GM23338 (cell line): ENCODE measurements at regions not wholly inside any gene's neighbourhood (a gene's known extent, or its start where the extent isn't known, plus 50 kb on each side); places are given as distances from the start of the nearest gene placed in this dataset.

Experiments used
- ATAC-seq: fragments of 200-7000 bp; cut with Tn5 transposase; 3 replicates; pipeline ENCODE4 v1.9.1; 2020
- DNase-seq: peaks from one replicate; pipeline ENCODE4 v3.0.0-alpha.2; 2015; ENCODE audit warnings: low spot score
- H2AFZ ChIP-seq: fragments of 200-600 bp; sonication (generic); 2 replicates; pipeline ENCODE4 v1.8.0; 2016; ENCODE audit warnings: antibody characterized with exemption, mild to moderate bottlenecking, moderate library complexity
- H3F3A ChIP-seq: fragments of 200-600 bp; sonication (generic); replicated peaks from 2 replicates; pipeline ENCODE4 v1.8.0; 2017; ENCODE audit warnings: antibody characterized with exemption, mixed run types, low read depth
- H3K27ac ChIP-seq: fragments of 200-600 bp; sonication (generic); 2 replicates; pipeline ENCODE4 v1.6.1; 2016; ENCODE audit warnings: low read depth
- H3K27me3 ChIP-seq: fragments of 200-600 bp; sonication (generic); 2 replicates; pipeline ENCODE4 v1.8.0; 2016; ENCODE audit warnings: mild to moderate bottlenecking, mixed run types, moderate library complexity; ENCODE audit not compliant: insufficient read depth
- H3K36me3 ChIP-seq: fragments of 200-600 bp; sonication (generic); 2 replicates; pipeline ENCODE4 v1.8.0; 2016; ENCODE audit warnings: mild to moderate bottlenecking; ENCODE audit not compliant: insufficient read depth
- H3K4me1 ChIP-seq: fragments of 200-600 bp; sonication (generic); 2 replicates; pipeline ENCODE4 v1.8.0; 2016; ENCODE audit warnings: mild to moderate bottlenecking, moderate library complexity; ENCODE audit not compliant: insufficient read depth
- H3K4me2 ChIP-seq: fragments of 200-600 bp; sonication (generic); 2 replicates; pipeline ENCODE4 v1.7.1; 2017; ENCODE audit warnings: mixed run types
- H3K4me3 ChIP-seq: fragments of 200-600 bp; sonication (generic); 2 replicates; pipeline ENCODE4 v1.6.1; 2016; ENCODE audit warnings: mixed run types
- H3K79me2 ChIP-seq: fragments of 200-600 bp; sonication (generic); replicated peaks from 2 replicates; pipeline ENCODE4 v1.8.0; 2017; ENCODE audit warnings: mild to moderate bottlenecking; ENCODE audit not compliant: insufficient read depth
- H3K9me2 ChIP-seq: fragments of 200-600 bp; sonication (generic); 2 replicates; pipeline ENCODE4 v1.8.0; 2017; ENCODE audit not compliant: insufficient read depth
- H4K20me1 ChIP-seq: fragments of 200-600 bp; sonication (generic); replicated peaks from 2 replicates; pipeline ENCODE4 v1.8.0; 2017; ENCODE audit warnings: mild to moderate bottlenecking; ENCODE audit not compliant: insufficient read depth
- H3K27ac Mint-ChIP-seq: 2 replicates; pipeline ENCODE4 v1.8.0; 2020; ENCODE audit warnings: inconsistent platforms, mild to moderate bottlenecking, moderate library complexity, mixed read lengths
- H3K27me3 Mint-ChIP-seq: 3 replicates; pipeline ENCODE4 v1.8.0; 2022; ENCODE audit warnings: low read depth, mild to moderate bottlenecking, moderate library complexity, mixed read lengths, inconsistent platforms; ENCODE audit not compliant: insufficient read depth, poor library complexity
- H3K36me3 Mint-ChIP-seq: 3 replicates; pipeline ENCODE4 v1.8.0; 2021; ENCODE audit warnings: low read depth, mild to moderate bottlenecking, inconsistent platforms, moderate library complexity, mixed read lengths
- H3K4me1 Mint-ChIP-seq: 3 replicates; pipeline ENCODE4 v1.8.0; 2020; ENCODE audit warnings: mild to moderate bottlenecking, inconsistent platforms, mixed read lengths
- H3K4me3 Mint-ChIP-seq: 3 replicates; pipeline ENCODE4 v1.8.0; 2021; ENCODE audit warnings: moderate library complexity, mild to moderate bottlenecking, inconsistent platforms, mixed read lengths
- H3K9me3 Mint-ChIP-seq: 3 replicates; pipeline ENCODE4 v1.8.0; 2020; ENCODE audit warnings: moderate library complexity, mild to moderate bottlenecking, inconsistent platforms, mixed read lengths
- CREB1 ChIP-seq: fragments of 250-450 bp; sonication (Bioruptor Pico); IDR thresholded peaks from 2 replicates; pipeline ENCODE4 v1.5.0; 2020; ENCODE audit warnings: low read depth, mild to moderate bottlenecking, moderate library complexity
- EZH2 ChIP-seq: fragments of 200-600 bp; sonication (generic); IDR thresholded peaks from one replicate; pipeline ENCODE4 v1.8.0; 2017; ENCODE audit warnings: antibody characterized with exemption, mild to moderate bottlenecking, low read depth; ENCODE audit not compliant: unreplicated experiment
- EZH2phosphoT487 ChIP-seq: fragments of 200-600 bp; sonication (generic); IDR thresholded peaks from one replicate; pipeline ENCODE4 v1.8.1; 2018; ENCODE audit warnings: antibody characterized with exemption; ENCODE audit not compliant: unreplicated experiment
- JUNB ChIP-seq: IDR thresholded peaks from one replicate; pipeline ENCODE4 v1.6.1; 2016; ENCODE audit warnings: antibody characterized with exemption; ENCODE audit not compliant: unreplicated experiment
- NANOG ChIP-seq: IDR thresholded peaks from 2 replicates; pipeline ENCODE4 v1.6.1; 2016; ENCODE audit warnings: antibody characterized with exemption, borderline replicate concordance
- POLR2AphosphoS5 ChIP-seq: IDR thresholded peaks from 2 replicates; pipeline ENCODE4 v1.6.1; 2016; ENCODE audit warnings: antibody characterized with exemption, low read depth
- STAT1 ChIP-seq: IDR thresholded peaks from one replicate; pipeline ENCODE4 v1.6.1; 2016; ENCODE audit warnings: antibody characterized with exemption; ENCODE audit not compliant: unreplicated experiment
- ZNF114 ChIP-seq: fragments of 250-450 bp; sonication (Bioruptor Pico); IDR thresholded peaks from 2 replicates; pipeline ENCODE4 v1.5.0; 2020; ENCODE audit warnings: mild to moderate bottlenecking, moderate library complexity
- ZNF331 ChIP-seq: fragments of 250-450 bp; sonication (Bioruptor Pico); IDR thresholded peaks from 2 replicates; pipeline ENCODE4 v1.5.0; 2020; ENCODE audit warnings: low read depth, mild to moderate bottlenecking, moderate library complexity
- TF ChIP-seq, protein P1 (sequence below): fragments of 250-450 bp; sonication (Bioruptor Pico); IDR thresholded peaks from 2 replicates; pipeline ENCODE4 v1.5.0; 2020; ENCODE audit warnings: mild to moderate bottlenecking, moderate library complexity
- TF ChIP-seq, protein P2 (sequence below): IDR thresholded peaks from 2 replicates; pipeline ENCODE4 v1.6.1; 2016; ENCODE audit warnings: antibody characterized with exemption
- TF ChIP-seq, protein P3 (sequence below): IDR thresholded peaks from one replicate; pipeline ENCODE4 v1.6.1; 2018; ENCODE audit warnings: antibody characterized with exemption; ENCODE audit not compliant: unreplicated experiment

DNA sequence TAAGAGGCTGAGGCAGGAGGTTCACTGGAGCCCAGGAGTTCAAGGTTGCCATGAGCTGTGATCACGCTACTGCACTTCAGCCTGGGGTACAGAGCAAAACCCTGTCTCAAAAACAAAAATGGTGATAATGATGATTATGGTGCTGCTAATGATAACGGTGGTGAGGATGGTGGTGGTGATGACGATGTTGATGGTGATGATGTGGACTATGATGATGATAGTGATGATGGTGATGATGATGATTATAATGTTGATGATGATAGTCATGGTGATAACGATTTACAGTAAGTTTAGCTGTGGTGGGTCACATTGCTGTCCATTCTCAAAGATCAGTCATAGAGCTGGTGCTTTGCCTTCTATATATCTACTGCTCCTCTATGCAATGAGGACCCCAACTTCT lies 1340.6 kb downstream of the UQCRFS1 start (continued):
- TF ChIP-seq, protein P1, sequence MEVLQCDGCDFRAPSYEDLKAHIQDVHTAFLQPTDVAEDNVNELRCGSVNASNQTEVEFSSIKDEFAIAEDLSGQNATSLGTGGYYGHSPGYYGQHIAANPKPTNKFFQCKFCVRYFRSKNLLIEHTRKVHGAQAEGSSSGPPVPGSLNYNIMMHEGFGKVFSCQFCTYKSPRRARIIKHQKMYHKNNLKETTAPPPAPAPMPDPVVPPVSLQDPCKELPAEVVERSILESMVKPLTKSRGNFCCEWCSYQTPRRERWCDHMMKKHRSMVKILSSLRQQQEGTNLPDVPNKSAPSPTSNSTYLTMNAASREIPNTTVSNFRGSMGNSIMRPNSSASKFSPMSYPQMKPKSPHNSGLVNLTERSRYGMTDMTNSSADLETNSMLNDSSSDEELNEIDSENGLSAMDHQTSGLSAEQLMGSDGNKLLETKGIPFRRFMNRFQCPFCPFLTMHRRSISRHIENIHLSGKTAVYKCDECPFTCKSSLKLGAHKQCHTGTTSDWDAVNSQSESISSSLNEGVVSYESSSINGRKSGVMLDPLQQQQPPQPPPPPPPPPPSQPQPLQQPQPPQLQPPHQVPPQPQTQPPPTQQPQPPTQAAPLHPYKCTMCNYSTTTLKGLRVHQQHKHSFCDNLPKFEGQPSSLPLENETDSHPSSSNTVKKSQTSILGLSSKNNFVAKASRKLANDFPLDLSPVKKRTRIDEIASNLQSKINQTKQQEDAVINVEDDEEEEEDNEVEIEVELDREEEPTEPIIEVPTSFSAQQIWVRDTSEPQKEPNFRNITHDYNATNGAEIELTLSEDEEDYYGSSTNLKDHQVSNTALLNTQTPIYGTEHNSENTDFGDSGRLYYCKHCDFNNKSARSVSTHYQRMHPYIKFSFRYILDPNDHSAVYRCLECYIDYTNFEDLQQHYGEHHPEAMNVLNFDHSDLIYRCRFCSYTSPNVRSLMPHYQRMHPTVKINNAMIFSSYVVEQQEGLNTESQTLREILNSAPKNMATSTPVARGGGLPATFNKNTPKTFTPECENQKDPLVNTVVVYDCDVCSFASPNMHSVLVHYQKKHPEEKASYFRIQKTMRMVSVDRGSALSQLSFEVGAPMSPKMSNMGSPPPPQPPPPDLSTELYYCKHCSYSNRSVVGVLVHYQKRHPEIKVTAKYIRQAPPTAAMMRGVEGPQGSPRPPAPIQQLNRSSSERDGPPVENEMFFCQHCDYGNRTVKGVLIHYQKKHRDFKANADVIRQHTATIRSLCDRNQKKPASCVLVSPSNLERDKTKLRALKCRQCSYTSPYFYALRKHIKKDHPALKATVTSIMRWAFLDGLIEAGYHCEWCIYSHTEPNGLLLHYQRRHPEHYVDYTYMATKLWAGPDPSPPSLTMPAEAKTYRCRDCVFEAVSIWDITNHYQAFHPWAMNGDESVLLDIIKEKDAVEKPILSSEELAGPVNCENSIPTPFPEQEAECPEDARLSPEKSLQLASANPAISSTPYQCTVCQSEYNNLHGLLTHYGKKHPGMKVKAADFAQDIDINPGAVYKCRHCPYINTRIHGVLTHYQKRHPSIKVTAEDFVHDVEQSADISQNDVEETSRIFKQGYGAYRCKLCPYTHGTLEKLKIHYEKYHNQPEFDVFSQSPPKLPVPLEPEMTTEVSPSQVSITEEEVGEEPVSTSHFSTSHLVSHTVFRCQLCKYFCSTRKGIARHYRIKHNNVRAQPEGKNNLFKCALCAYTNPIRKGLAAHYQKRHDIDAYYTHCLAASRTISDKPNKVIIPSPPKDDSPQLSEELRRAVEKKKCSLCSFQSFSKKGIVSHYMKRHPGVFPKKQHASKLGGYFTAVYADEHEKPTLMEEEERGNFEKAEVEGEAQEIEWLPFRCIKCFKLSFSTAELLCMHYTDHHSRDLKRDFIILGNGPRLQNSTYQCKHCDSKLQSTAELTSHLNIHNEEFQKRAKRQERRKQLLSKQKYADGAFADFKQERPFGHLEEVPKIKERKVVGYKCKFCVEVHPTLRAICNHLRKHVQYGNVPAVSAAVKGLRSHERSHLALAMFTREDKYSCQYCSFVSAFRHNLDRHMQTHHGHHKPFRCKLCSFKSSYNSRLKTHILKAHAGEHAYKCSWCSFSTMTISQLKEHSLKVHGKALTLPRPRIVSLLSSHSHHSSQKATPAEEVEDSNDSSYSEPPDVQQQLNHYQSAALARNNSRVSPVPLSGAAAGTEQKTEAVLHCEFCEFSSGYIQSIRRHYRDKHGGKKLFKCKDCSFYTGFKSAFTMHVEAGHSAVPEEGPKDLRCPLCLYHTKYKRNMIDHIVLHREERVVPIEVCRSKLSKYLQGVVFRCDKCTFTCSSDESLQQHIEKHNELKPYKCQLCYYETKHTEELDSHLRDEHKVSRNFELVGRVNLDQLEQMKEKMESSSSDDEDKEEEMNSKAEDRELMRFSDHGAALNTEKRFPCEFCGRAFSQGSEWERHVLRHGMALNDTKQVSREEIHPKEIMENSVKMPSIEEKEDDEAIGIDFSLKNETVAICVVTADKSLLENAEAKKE (CRISPR knock-in tag) = no peak
- TF ChIP-seq EZH2 (no peak), JUNB (no peak), CREB1 (CRISPR knock-in tag) (no peak), ZNF114 (CRISPR knock-in tag) (no peak), STAT1 (no peak), NANOG (no peak)
- TF ChIP-seq, protein P2, sequence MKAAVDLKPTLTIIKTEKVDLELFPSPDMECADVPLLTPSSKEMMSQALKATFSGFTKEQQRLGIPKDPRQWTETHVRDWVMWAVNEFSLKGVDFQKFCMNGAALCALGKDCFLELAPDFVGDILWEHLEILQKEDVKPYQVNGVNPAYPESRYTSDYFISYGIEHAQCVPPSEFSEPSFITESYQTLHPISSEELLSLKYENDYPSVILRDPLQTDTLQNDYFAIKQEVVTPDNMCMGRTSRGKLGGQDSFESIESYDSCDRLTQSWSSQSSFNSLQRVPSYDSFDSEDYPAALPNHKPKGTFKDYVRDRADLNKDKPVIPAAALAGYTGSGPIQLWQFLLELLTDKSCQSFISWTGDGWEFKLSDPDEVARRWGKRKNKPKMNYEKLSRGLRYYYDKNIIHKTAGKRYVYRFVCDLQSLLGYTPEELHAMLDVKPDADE = no peak

DNA sequence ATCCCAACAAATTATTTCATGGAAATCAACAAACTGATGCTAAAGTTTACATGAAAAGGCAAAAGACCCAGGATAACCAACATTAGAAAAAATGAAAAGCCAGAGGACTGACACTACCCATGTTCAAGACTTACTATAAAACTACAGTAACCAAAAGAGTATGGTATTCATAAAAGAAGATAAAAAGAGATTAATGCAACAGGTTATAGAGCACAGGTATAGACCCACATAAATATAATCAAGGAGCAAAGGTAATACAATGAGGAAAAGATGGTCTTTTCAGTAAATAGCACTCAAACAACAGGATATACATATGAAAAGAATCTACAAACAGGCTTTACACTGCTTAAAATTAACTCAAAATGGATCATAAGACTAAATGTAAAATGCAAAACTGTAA lies 1342.7 kb downstream of the UQCRFS1 start:
- H3K27ac Mint-ChIP-seq = no peak overlapping the region
- H3K27me3 Mint-ChIP-seq = no peaks in the 10 kb centered on the region
- Histone ChIP-seq H2AFZ (no peak overlapping the region), H3K4me3 (no peak overlapping the region), H4K20me1 (no peaks in the 10 kb centered on the region), H3K36me3 (peaks cover 13% of the 10 kb centered on the region; the same call in 1 of the 2 replicates), H3K79me2 (no peaks in the 10 kb centered on the region), H3K27me3 (no peaks in the 10 kb centered on the region), H3K4me1 (no peaks in the 10 kb centered on the region), H3K4me2 (no peak overlapping the region), H3K9me2 (no peaks in the 10 kb centered on the region), H3F3A (no peaks in the 10 kb centered on the region), H3K27ac (no peak overlapping the region)
- ATAC-seq (no peak), DNase-seq (no peak)
- peaks cover 21% of the 10 kb centered on the region for H3K36me3 Mint-ChIP-seq
- no peaks in the 10 kb centered on the region for H3K4me1 Mint-ChIP-seq
- H3K9me3 Mint-ChIP-seq = peaks cover 93% of the 10 kb centered on the region
- no peak overlapping the region for H3K4me3 Mint-ChIP-seq
- TF ChIP-seq, protein P2 = no peak
- TF ChIP-seq EZH2 = no peak
- no peak for TF ChIP-seq POLR2AphosphoS5
- no peak for TF ChIP-seq NANOG
- no peak for TF ChIP-seq EZH2phosphoT487
- no peak for TF ChIP-seq ZNF331 (CRISPR knock-in tag)
- TF ChIP-seq, protein P3, sequence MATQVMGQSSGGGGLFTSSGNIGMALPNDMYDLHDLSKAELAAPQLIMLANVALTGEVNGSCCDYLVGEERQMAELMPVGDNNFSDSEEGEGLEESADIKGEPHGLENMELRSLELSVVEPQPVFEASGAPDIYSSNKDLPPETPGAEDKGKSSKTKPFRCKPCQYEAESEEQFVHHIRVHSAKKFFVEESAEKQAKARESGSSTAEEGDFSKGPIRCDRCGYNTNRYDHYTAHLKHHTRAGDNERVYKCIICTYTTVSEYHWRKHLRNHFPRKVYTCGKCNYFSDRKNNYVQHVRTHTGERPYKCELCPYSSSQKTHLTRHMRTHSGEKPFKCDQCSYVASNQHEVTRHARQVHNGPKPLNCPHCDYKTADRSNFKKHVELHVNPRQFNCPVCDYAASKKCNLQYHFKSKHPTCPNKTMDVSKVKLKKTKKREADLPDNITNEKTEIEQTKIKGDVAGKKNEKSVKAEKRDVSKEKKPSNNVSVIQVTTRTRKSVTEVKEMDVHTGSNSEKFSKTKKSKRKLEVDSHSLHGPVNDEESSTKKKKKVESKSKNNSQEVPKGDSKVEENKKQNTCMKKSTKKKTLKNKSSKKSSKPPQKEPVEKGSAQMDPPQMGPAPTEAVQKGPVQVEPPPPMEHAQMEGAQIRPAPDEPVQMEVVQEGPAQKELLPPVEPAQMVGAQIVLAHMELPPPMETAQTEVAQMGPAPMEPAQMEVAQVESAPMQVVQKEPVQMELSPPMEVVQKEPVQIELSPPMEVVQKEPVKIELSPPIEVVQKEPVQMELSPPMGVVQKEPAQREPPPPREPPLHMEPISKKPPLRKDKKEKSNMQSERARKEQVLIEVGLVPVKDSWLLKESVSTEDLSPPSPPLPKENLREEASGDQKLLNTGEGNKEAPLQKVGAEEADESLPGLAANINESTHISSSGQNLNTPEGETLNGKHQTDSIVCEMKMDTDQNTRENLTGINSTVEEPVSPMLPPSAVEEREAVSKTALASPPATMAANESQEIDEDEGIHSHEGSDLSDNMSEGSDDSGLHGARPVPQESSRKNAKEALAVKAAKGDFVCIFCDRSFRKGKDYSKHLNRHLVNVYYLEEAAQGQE = no peak
- no peak for TF ChIP-seq JUNB
- TF ChIP-seq STAT1 = no peak
